ENCODE measurements at regions not wholly inside any gene's neighbourhood (a gene's known extent, or its start where the extent isn't known, plus 50 kb on each side); places are given as distances from the start of the nearest gene placed in this dataset.

DNA sequence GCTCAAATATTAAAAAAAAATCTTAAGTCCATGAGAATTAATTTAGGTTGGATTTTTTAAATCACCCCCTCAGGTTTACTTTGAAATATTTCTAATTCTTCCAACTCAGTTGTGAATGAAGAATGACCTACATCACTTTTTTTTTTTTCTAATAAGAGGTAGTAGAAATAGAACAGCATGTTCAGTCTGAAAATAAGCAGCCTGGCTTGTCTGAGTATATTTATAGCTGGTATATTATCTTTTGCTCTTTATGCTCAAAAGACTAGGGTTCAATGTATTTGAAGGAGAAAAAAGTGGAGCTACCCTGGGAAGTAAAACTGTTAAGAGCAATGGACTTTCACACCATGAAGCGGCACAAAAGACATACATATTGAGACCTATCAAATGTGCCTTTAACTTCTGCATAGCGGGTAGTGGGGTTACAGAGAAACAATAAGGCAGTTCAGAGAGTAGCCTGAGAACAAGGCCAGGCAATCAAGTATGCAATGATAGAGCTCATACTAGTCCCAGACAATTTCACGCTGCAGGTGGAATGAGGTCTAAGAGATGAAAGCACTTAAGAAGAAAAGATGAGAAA, 175.4 kb upstream of the CDH12 start:
- TF ChIP-seq, protein P1, sequence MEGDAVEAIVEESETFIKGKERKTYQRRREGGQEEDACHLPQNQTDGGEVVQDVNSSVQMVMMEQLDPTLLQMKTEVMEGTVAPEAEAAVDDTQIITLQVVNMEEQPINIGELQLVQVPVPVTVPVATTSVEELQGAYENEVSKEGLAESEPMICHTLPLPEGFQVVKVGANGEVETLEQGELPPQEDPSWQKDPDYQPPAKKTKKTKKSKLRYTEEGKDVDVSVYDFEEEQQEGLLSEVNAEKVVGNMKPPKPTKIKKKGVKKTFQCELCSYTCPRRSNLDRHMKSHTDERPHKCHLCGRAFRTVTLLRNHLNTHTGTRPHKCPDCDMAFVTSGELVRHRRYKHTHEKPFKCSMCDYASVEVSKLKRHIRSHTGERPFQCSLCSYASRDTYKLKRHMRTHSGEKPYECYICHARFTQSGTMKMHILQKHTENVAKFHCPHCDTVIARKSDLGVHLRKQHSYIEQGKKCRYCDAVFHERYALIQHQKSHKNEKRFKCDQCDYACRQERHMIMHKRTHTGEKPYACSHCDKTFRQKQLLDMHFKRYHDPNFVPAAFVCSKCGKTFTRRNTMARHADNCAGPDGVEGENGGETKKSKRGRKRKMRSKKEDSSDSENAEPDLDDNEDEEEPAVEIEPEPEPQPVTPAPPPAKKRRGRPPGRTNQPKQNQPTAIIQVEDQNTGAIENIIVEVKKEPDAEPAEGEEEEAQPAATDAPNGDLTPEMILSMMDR (IDR thresholded peaks at IDR 0.05; ENCODE audit: low read depth, low read length, poor library complexity, severe bottlenecking): no peak
- no peak for TF ChIP-seq EZH2phosphoT487 (IDR thresholded peaks at IDR 0.05; ENCODE audit: borderline replicate concordance, low read length)

Data from DOHH2 (cell line).